Dendritic cell treated with granulocyte-macrophage colony-stimulating factor and Interleukin-4, amounts not matched to agents 40 ng/mL and 50 ng/mL, for 4 days (primary cell): ENCODE measurements at regions not wholly inside any gene's neighbourhood (a gene's known extent, or its start where the extent isn't known, plus 50 kb on each side); places are given as distances from the start of the nearest gene placed in this dataset.
"Not testable (repeated sequence)": the region's sequence is repeated elsewhere in the genome, so short reads cannot be mapped to it uniquely, and the experiment has no call there.

ENCODE experiments used
- H3K27ac Mint-ChIP-seq: one replicate; pipeline ENCODE4 v1.8.0; 2022; ENCODE audit warnings: mild to moderate bottlenecking, mixed read lengths
- H3K27me3 Mint-ChIP-seq: one replicate; pipeline ENCODE4 v1.8.0; 2022; ENCODE audit warnings: mild to moderate bottlenecking, mixed read lengths
- H3K36me3 Mint-ChIP-seq: one replicate; pipeline ENCODE4 v1.8.0; 2022; ENCODE audit warnings: low read depth, mixed read lengths
- H3K4me1 Mint-ChIP-seq: one replicate; pipeline ENCODE4 v1.8.0; 2022; ENCODE audit warnings: low read depth, mixed read lengths
- H3K4me3 Mint-ChIP-seq: one replicate; pipeline ENCODE4 v1.8.0; 2022; ENCODE audit warnings: mild to moderate bottlenecking, moderate library complexity, mixed read lengths
- H3K9me3 Mint-ChIP-seq: one replicate; pipeline ENCODE4 v1.8.0; 2022; ENCODE audit warnings: mixed read lengths
- intact Hi-C: fragments of 100-400 bp; cut with micrococcal nuclease; formaldehyde crosslinking; loops from one replicate; pipeline ENCODE4 v1.15.0; 2022

GRCh38 chr17:20670506-20670905 is 91.0 kb downstream of the CDRT15L2 start:
- H3K4me1 Mint-ChIP-seq, result peaks cover 21% of the 10 kb centered on the region
- H3K9me3 Mint-ChIP-seq, H3K36me3 Mint-ChIP-seq, H3K27ac Mint-ChIP-seq, H3K4me3 Mint-ChIP-seq, intact Hi-C loops, H3K27me3 Mint-ChIP-seq: not testable (repeated sequence)

GRCh38 chr17:20674374-20674773 is 94.8 kb downstream of the CDRT15L2 start:
- peaks cover 24% of the 10 kb centered on the region for H3K4me1 Mint-ChIP-seq
- H3K4me3 Mint-ChIP-seq, H3K9me3 Mint-ChIP-seq, intact Hi-C loops, H3K27me3 Mint-ChIP-seq, H3K27ac Mint-ChIP-seq, H3K36me3 Mint-ChIP-seq: not testable (repeated sequence)

DNA sequence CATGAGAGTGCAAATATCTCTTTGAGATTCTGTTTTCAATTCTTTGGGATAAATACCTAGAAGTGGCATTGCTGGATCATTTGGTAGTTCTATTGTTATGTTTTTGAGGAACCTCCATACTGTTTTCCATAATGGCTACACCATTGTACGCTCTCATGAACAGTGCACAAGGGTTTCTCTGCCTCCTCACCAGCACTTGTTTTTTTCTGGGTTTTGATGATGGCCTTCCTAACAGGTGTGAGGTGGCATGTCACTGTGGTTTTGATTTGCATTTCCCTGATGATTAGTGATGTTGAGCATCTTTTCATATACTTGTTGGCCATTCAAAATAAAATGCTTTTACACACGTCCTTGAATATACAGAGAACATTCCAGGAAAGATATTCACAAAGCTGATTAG is 96.2 kb downstream of the CDRT15L2 start:
- H3K4me3 Mint-ChIP-seq, H3K36me3 Mint-ChIP-seq, H3K9me3 Mint-ChIP-seq, H3K27ac Mint-ChIP-seq, H3K27me3 Mint-ChIP-seq, intact Hi-C loops: not testable (repeated sequence)
- H3K4me1 Mint-ChIP-seq, result peaks cover 28% of the 10 kb centered on the region

DNA sequence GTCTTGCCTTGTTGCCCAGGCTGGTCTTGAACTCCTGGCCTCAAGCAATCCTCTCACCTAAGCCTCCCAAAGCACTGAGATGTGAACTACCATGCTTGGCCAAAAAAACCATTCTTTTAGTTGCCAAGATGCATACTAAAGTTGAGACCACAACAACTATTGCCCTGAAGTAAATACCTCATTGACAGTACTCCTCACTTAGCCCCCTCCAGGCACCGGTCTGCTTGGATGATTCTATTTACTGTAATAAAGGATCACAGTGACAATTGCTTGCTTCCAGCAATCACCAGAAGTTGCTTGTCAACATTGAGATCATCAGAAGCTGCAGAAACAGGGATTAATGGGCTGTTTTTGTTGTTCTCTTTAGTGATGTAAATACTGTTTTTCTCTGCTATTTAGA is 97.1 kb downstream of the CDRT15L2 start:
- H3K27me3 Mint-ChIP-seq, H3K4me3 Mint-ChIP-seq, H3K27ac Mint-ChIP-seq, intact Hi-C loops, H3K9me3 Mint-ChIP-seq, H3K36me3 Mint-ChIP-seq: not testable (repeated sequence)
- peaks cover 28% of the 10 kb centered on the region for H3K4me1 Mint-ChIP-seq

DNA sequence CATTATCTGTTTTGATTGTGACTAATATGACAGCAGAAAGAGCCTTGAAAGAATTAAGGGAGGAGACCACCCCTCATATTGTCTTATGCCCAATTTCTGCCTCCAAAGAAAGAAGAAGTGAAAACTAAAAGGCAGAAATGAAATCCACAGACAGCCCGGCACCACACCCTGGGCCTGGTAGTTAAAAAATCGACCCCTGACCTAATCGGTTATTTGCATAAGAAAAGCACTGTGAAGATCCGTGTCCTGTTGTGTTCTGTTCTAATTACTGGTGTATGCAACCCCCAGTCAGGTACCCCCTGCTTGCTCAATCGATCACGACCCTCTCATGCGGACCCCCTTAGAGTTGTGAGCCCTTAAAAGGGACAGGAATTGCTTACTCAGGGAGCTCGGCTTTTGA is 97.9 kb downstream of the CDRT15L2 start:
- Mint-ChIP-seq H3K4me3 (peak overlapping the region; percentile 4), H3K4me1 (peaks cover 28% of the 10 kb centered on the region), H3K27ac (peak overlapping the region; percentile 65)
- H3K36me3 Mint-ChIP-seq, H3K9me3 Mint-ChIP-seq, intact Hi-C loops, H3K27me3 Mint-ChIP-seq: not testable (repeated sequence)

DNA sequence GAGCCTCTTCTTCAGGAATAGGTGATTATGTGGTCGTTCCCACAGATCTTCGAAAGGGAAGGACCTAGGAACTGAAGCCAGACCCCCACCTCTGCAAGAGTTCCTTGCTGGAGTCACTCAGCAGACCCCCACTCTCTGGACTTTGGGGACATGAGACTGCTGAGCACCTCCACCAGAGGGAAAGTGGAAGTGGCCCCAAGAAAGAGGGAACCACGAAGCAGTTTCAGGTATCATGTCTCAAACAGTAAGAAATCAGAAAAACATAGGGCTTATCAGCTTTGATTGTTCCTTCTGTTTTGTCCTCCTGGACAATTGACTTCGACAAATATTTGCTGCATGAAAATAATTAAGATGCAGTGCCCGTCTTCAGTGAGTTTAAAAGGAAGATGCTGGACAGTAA is 98.9 kb downstream of the CDRT15L2 start:
- not testable (repeated sequence) for H3K4me3 Mint-ChIP-seq
- H3K27ac Mint-ChIP-seq, result peak overlapping the region; percentile 53

GRCh38 chr17:20681746-20682722 is 102.5 kb downstream of the CDRT15L2 start:
- H3K4me3 Mint-ChIP-seq, H3K9me3 Mint-ChIP-seq, H3K27ac Mint-ChIP-seq, H3K27me3 Mint-ChIP-seq, H3K36me3 Mint-ChIP-seq, intact Hi-C loops: not testable (repeated sequence)
- H3K4me1 Mint-ChIP-seq, result peaks cover 23% of the 10 kb centered on the region

More for the DNA sequence above, 98.9 kb downstream of the CDRT15L2 start:
- peaks cover 26% of the 10 kb centered on the region for H3K4me1 Mint-ChIP-seq
- H3K27me3 Mint-ChIP-seq, intact Hi-C loops, H3K36me3 Mint-ChIP-seq, H3K9me3 Mint-ChIP-seq: not testable (repeated sequence)

GRCh38 chr17:20683651-20684229 is 104.2 kb downstream of the CDRT15L2 start:
- H3K9me3 Mint-ChIP-seq, H3K27me3 Mint-ChIP-seq, H3K36me3 Mint-ChIP-seq, intact Hi-C loops, H3K4me3 Mint-ChIP-seq, H3K27ac Mint-ChIP-seq: not testable (repeated sequence)
- peaks cover 10% of the 10 kb centered on the region for H3K4me1 Mint-ChIP-seq

- H3K27ac Mint-ChIP-seq, result not testable (repeated sequence)
These were observed 105.5 kb downstream of the CDRT15L2 start for GRCh38 chr17:20684975-20685374.

DNA sequence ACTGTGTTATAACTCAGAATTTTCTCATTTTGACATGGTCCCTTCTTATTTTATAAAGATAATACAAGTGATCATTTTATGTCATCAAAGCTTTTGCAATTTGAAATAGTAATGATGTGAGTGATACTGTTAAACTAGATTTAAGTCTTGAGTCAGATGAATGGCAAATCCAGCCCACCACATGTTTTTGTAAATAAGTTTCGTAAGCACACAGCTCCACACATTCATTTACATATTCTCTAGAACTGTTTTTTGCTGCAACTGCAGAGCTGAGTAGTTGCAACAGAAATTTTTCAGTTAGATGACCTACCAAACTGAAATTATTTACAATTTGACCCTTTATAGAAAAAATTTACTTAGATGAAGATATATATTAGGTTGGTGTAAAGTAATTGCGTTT is 108.1 kb downstream of the CDRT15L2 start:
- H3K27me3 Mint-ChIP-seq, intact Hi-C loops, H3K9me3 Mint-ChIP-seq, H3K4me3 Mint-ChIP-seq, H3K27ac Mint-ChIP-seq, H3K36me3 Mint-ChIP-seq, H3K4me1 Mint-ChIP-seq: not testable (repeated sequence)

More at GRCh38 chr17:20684975-20685374, 105.5 kb downstream of the CDRT15L2 start:
- H3K4me1 Mint-ChIP-seq, H3K9me3 Mint-ChIP-seq, H3K36me3 Mint-ChIP-seq, H3K27me3 Mint-ChIP-seq, H3K4me3 Mint-ChIP-seq, intact Hi-C loops: not testable (repeated sequence)

GRCh38 chr17:20689170-20689749 is 109.7 kb downstream of the CDRT15L2 start:
- H3K4me1 Mint-ChIP-seq, H3K27ac Mint-ChIP-seq, intact Hi-C loops, H3K27me3 Mint-ChIP-seq, H3K36me3 Mint-ChIP-seq, H3K9me3 Mint-ChIP-seq, H3K4me3 Mint-ChIP-seq: not testable (repeated sequence)

GRCh38 chr17:20692706-20693105 is 113.2 kb downstream of the CDRT15L2 start:
- H3K4me1 Mint-ChIP-seq, H3K36me3 Mint-ChIP-seq, H3K4me3 Mint-ChIP-seq, H3K9me3 Mint-ChIP-seq, intact Hi-C loops, H3K27me3 Mint-ChIP-seq, H3K27ac Mint-ChIP-seq: not testable (repeated sequence)

DNA sequence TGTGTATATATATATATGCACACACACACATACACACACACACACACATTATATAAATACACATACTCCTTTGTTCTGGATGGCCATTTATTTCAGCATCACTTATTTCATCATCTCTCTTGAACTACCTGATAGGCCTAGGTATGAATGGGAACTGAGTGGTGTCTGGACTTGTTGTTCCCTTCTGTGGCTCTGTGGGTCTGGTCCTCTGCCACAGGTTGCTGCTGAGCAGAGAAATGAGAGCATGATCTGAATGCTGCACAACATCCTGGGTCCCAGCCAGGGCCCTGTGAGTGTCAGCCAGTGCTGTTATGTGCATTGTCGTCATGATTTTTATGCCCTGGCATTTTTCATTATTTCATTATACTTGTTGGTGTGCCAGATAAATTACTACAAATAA is 116.3 kb downstream of the CDRT15L2 start:
- intact Hi-C loops, H3K36me3 Mint-ChIP-seq, H3K9me3 Mint-ChIP-seq, H3K4me3 Mint-ChIP-seq, H3K27ac Mint-ChIP-seq, H3K27me3 Mint-ChIP-seq: not testable (repeated sequence)
- peaks cover 21% of the 10 kb centered on the region for H3K4me1 Mint-ChIP-seq

DNA sequence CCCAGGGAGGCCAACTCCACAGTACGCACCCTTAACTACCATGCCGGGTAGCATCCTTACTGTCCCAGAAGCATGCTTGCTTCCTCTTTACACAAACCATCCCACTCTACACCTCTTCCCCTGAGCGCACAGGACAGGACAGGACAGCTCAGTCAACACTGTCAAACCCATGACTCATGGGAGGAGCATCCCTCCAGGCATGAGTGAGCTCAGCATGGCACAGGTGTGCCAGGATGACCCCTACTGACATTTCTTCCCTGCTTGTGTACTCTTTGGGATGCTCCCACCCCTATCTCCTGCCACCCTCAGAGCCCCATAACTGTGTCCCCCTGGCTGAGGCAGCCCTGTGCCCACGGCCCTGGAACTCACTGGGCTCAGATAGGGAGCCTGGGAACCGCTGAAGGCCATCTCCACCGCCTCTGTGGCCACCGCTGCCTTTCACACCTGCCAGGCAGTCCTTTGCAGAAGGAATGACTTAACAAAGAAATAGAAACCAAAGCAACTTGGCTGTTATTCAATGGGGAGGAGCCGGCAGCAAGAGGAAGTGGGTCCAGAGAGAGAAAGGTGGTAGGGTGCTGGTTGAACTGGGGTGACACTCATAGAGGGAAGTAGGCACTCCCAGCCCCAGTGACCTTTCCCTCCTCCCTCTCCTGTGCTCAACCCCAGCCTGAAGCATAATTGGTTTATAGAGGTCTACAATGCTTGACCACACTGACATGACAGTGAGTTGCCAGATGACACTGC is 119.1 kb downstream of the CDRT15L2 start:
- intact Hi-C loops, H3K36me3 Mint-ChIP-seq, H3K27me3 Mint-ChIP-seq, H3K9me3 Mint-ChIP-seq: not testable (repeated sequence)
- peaks cover 21% of the 10 kb centered on the region for H3K4me1 Mint-ChIP-seq
- peak overlapping the region; percentile 60 for H3K27ac Mint-ChIP-seq
- H3K4me3 Mint-ChIP-seq, result peak overlapping the region; percentile 30
